ENCODE measurements at regions not wholly inside any gene's neighbourhood (a gene's known extent, or its start where the extent isn't known, plus 50 kb on each side); places are given as distances from the start of the nearest gene placed in this dataset.
"Not testable (repeated sequence)": the region's sequence is repeated elsewhere in the genome, so short reads cannot be mapped to it uniquely, and the experiment has no call there.

- DNase-seq (ENCODE audit: low spot score) (no peak), ATAC-seq (ENCODE audit: low FRiP score) (no peak)
- TF ChIP-seq CTCF (IDR thresholded peaks at IDR 0.05), result no peak
Measured at GRCh38 chr3:182139627-182140357, 428.1 kb downstream of the SOX2 start.

- ATAC-seq (ENCODE audit: low FRiP score) (no peak), DNase-seq (ENCODE audit: low spot score) (no peak)
- no peak for TF ChIP-seq CTCF (IDR thresholded peaks at IDR 0.05)
Measured at GRCh38 chr3:182142928-182143327, 431.2 kb downstream of the SOX2 start.

- DNase-seq (ENCODE audit: low spot score) (no peak), ATAC-seq (ENCODE audit: low FRiP score) (no peak)
- no peak for TF ChIP-seq CTCF (IDR thresholded peaks at IDR 0.05)
Measured at GRCh38 chr3:182143903-182144302, 432.2 kb downstream of the SOX2 start.

- ATAC-seq (ENCODE audit: low FRiP score), result no peak
- TF ChIP-seq CTCF (IDR thresholded peaks at IDR 0.05), result no peak
- no peak for DNase-seq (ENCODE audit: low spot score)
Measured at GRCh38 chr3:182148360-182148759, 436.6 kb downstream of the SOX2 start.

GRCh38 chr3:182149594-182149993 lies 437.9 kb downstream of the SOX2 start:
- ATAC-seq (ENCODE audit: low FRiP score) (no peak), DNase-seq (ENCODE audit: low spot score) (no peak)
- TF ChIP-seq CTCF (IDR thresholded peaks at IDR 0.05), result no peak

GRCh38 chr3:182156326-182156725 lies 444.6 kb downstream of the SOX2 start:
- not testable (repeated sequence) for ATAC-seq (ENCODE audit: low FRiP score); DNase-seq (ENCODE audit: low spot score)

GRCh38 chr3:182165234-182165633 lies 453.5 kb downstream of the SOX2 start:
- TF ChIP-seq CTCF (IDR thresholded peaks at IDR 0.05), result no peak
- no peak for ATAC-seq (ENCODE audit: low FRiP score)
- no peak for DNase-seq (ENCODE audit: low spot score)
